Breast epithelium (tissue), 4 donors: ENCODE measurements at regions not wholly inside any gene's neighbourhood (a gene's known extent, or its start where the extent isn't known, plus 50 kb on each side); places are given as distances from the start of the nearest gene placed in this dataset.

Experiments used
- DNase-seq, 2 donors: peaks; one replicate each; pipeline ENCODE4 v3.0.0-alpha.2; 2019; ENCODE audit warnings: low spot score in 2 of 2
- H3K27ac ChIP-seq, 2 donors: fragments of 200-600 bp; sonication (generic) in 1 of 2; one replicate each; pipeline ENCODE4 v1.5.1; 2016 to 2019; ENCODE audit warnings: mild to moderate bottlenecking in 1 of 2
- H3K27me3 ChIP-seq, 2 donors: fragments of 200-600 bp; sonication (generic) in 1 of 2; one replicate each; pipeline versions ENCODE4 v1.5.1 to v1.6.0; 2017 to 2019; ENCODE audit warnings: control low read depth in 1 of 2, mild to moderate bottlenecking in 1 of 2
- H3K36me3 ChIP-seq: fragments of 200-600 bp; one replicate; pipeline ENCODE4 v1.5.1; 2019
- H3K4me1 ChIP-seq, 2 donors: fragments of 200-600 bp; sonication (generic); one replicate each; pipeline ENCODE4 v1.5.1; 2016 to 2019; ENCODE audit warnings: control low read depth in 1 of 2
- H3K4me3 ChIP-seq, 3 donors: fragments of 200-600 bp; sonication (generic); 1 replicate in 2 of 3; 2 replicates in 1 of 3; pipeline ENCODE4 v1.5.1; 2016 to 2019; ENCODE audit warnings: mild to moderate bottlenecking in 3 of 3, moderate library complexity in 2 of 3
- H3K9me3 ChIP-seq, 2 donors: fragments of 200-600 bp; sonication (generic) in 1 of 2; one replicate each; pipeline ENCODE4 v1.5.1; 2016 to 2019; ENCODE audit warnings: control low read depth in 1 of 2
- POLR2A ChIP-seq: fragments of 450-650 bp; IDR thresholded peaks from one replicate; pipeline ENCODE4 v1.6.1; 2016; ENCODE audit warnings: antibody characterized with exemption, mild to moderate bottlenecking, moderate library complexity
- POLR2AphosphoS5 ChIP-seq, 3 donors: sonication (generic); formaldehyde crosslinking; IDR thresholded peaks; one replicate each; pipeline ENCODE4 v1.6.1; 2017; ENCODE audit warnings: antibody characterized with exemption in 3 of 3
- intact Hi-C: fragments of 100-400 bp; cut with DNase I; formaldehyde crosslinking; loops from one replicate; pipeline ENCODE4 v1.15.1; 2023; ENCODE audit warnings: low total_unique reads
- TF ChIP-seq, protein P1 (sequence below), 3 donors: fragments of 450-650 bp; IDR thresholded peaks; one replicate each; pipeline ENCODE4 v1.5.1; 2016 to 2017; ENCODE audit warnings: antibody characterized with exemption in 3 of 3, mild to moderate bottlenecking in 3 of 3, moderate library complexity in 3 of 3

DNA sequence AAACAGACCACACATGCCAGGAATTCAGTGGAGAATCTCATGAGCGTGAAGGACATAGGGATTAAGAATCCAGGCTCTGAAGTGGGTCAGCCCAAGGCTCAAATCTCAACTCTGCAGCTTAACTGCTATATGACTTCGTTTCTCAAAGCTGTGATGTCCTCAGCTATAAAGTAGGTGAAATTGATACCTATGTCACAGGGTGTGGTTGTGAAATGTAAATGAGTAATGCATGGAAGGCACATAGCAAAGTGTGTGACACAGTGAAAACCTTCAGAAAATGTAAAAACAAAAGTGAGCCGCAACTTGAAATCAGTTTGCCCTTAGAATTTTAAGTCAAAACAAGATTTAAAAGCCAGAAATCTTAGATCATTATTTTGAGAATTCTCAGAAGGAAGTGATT lies 145.7 kb upstream of the PRMT6 start:
- intact Hi-C loops: no loop called here
- H3K4me3 ChIP-seq: no peak overlapping the region
- H3K4me1 ChIP-seq: no peaks in the 10 kb centered on the region
- H3K27ac ChIP-seq: no peak overlapping the region
- TF ChIP-seq POLR2AphosphoS5 (IDR thresholded peaks at IDR 0.05): no peak
- TF ChIP-seq POLR2A: no peak
- TF ChIP-seq, protein P1, sequence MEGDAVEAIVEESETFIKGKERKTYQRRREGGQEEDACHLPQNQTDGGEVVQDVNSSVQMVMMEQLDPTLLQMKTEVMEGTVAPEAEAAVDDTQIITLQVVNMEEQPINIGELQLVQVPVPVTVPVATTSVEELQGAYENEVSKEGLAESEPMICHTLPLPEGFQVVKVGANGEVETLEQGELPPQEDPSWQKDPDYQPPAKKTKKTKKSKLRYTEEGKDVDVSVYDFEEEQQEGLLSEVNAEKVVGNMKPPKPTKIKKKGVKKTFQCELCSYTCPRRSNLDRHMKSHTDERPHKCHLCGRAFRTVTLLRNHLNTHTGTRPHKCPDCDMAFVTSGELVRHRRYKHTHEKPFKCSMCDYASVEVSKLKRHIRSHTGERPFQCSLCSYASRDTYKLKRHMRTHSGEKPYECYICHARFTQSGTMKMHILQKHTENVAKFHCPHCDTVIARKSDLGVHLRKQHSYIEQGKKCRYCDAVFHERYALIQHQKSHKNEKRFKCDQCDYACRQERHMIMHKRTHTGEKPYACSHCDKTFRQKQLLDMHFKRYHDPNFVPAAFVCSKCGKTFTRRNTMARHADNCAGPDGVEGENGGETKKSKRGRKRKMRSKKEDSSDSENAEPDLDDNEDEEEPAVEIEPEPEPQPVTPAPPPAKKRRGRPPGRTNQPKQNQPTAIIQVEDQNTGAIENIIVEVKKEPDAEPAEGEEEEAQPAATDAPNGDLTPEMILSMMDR (IDR thresholded peaks at IDR 0.05): no peak
- no peaks in the 10 kb centered on the region for H3K9me3 ChIP-seq
- no peak for DNase-seq
- no peaks in the 10 kb centered on the region for H3K36me3 ChIP-seq
- no peaks in the 10 kb centered on the region for H3K27me3 ChIP-seq

DNA sequence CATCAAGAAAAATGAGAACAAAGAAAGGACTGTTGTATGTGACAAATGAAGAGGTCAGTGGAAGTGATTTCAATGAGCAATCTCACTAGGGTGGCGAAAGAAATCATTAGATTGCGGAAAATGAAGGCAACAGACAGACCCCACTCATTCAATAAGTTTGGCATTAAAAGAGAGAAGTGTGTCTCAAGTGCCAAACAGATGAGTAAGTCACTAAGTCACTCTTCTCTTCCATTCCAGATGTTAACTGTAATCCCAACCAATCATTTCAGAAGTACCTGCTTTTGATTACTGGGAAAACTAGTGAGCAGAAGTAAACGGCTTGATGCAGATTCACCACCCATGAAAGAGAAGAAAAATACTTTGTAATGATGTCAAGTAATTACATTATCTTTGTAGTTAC lies 144.3 kb upstream of the PRMT6 start:
- Histone ChIP-seq H3K9me3 (no peaks in the 10 kb centered on the region), H3K27ac (no peak overlapping the region), H3K4me1 (no peaks in the 10 kb centered on the region), H3K27me3 (no peaks in the 10 kb centered on the region), H3K4me3 (no peak overlapping the region), H3K36me3 (no peaks in the 10 kb centered on the region)
- TF ChIP-seq POLR2AphosphoS5 (IDR thresholded peaks at IDR 0.05) (no peak), POLR2A (no peak)
- TF ChIP-seq, protein P1 (IDR thresholded peaks at IDR 0.05): no peak
- intact Hi-C loops: no loop called here
- DNase-seq: no peak

DNA sequence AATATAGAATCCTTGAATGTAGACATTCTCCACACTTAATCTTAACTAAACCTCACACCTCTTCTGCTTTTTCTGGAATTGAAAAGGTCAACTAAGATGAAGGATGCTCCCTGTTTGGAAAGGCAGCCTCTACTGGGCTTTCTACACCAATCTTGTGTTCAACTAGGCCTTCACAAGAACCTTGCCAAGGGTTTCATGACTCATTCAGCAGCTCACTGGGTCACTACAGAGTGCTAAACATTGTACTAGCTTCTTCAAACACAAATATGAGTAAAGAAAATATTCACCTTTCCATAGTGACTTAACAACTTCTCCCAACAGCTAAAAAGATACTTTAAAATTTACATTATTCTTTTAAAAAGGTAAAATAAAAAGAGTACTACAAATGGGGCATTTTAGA lies 135.3 kb upstream of the PRMT6 start:
- Histone ChIP-seq H3K4me3 (no peak overlapping the region), H3K9me3 (no peaks in the 10 kb centered on the region), H3K27me3 (no peaks in the 10 kb centered on the region), H3K36me3 (no peaks in the 10 kb centered on the region), H3K27ac (no peak overlapping the region), H3K4me1 (no peaks in the 10 kb centered on the region)
- no peak for DNase-seq
- intact Hi-C loops: no loop called here
- TF ChIP-seq POLR2AphosphoS5 (IDR thresholded peaks at IDR 0.05) (no peak), POLR2A (no peak)
- TF ChIP-seq, protein P1 (IDR thresholded peaks at IDR 0.05): no peak

DNA sequence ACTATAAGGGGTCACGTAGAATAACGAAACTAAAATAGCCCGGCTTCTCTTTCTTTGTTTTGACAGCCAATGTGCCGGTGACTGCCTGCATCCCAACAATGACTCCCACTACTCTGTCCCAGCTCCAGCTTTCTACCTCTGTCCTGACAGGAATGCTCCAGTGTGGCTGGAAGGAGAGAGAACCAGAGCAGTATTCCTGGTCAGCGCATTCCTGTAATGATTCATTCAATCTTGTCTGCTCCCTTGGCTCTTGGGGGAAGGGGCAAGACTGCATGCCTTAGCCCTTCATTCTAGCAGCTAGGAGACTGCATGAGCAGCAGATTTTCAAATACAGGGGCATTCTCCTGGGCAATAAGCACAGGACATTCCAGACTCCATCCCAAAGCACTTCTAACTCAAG lies 132.1 kb upstream of the PRMT6 start:
- H3K4me1 ChIP-seq: no peaks in the 10 kb centered on the region
- intact Hi-C loops: no loop called here
- H3K27ac ChIP-seq: no peak overlapping the region
- no peaks in the 10 kb centered on the region for H3K9me3 ChIP-seq
- no peak for DNase-seq
- no peaks in the 10 kb centered on the region for H3K27me3 ChIP-seq
- H3K36me3 ChIP-seq: no peaks in the 10 kb centered on the region
- TF ChIP-seq POLR2AphosphoS5 (IDR thresholded peaks at IDR 0.05) (no peak), POLR2A (no peak)
- TF ChIP-seq, protein P1 (IDR thresholded peaks at IDR 0.05): no peak
- no peak overlapping the region for H3K4me3 ChIP-seq

DNA sequence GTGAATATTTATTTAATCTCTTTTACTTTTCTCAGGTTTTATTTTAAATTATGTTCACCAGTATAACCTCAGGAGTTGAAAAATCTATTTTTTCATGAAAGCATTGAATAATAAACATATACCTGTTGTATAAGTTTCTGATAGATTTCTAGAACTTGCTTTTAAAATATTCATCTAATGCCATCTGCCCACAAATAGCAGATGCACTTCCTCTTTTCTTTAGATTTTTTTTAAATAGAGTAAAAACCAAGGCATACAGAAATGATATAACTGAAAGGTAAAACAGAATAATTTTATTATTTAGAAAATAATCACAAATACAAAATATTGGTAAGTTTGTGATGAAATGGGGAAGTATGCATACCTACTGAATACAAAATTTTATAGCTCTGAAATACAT lies 130.7 kb upstream of the PRMT6 start:
- no peaks in the 10 kb centered on the region for H3K4me1 ChIP-seq
- no peak for DNase-seq
- H3K27me3 ChIP-seq: no peaks in the 10 kb centered on the region
- H3K27ac ChIP-seq: no peak overlapping the region
- no peaks in the 10 kb centered on the region for H3K9me3 ChIP-seq
- intact Hi-C loops: no loop called here
- no peak overlapping the region for H3K4me3 ChIP-seq
- TF ChIP-seq, protein P1 (IDR thresholded peaks at IDR 0.05): no peak
- no peak for TF ChIP-seq POLR2A
- TF ChIP-seq POLR2AphosphoS5 (IDR thresholded peaks at IDR 0.05): no peak
- H3K36me3 ChIP-seq: no peaks in the 10 kb centered on the region
